ENCODE measurements at regions not wholly inside any gene's neighbourhood (a gene's known extent, or its start where the extent isn't known, plus 50 kb on each side); places are given as distances from the start of the nearest gene placed in this dataset.

- POLR2A ChIA-PET: no interaction called here
- no peak for DNase-seq (ENCODE audit: low spot score)
- TF ChIP-seq NR2C2 (CRISPR knock-in tag; IDR thresholded peaks at IDR 0.05) (no peak), ZNF512 (CRISPR knock-in tag; IDR thresholded peaks at IDR 0.05; ENCODE audit: borderline replicate concordance) (no peak), ZNF425 (CRISPR knock-in tag; conservative IDR thresholded peaks at IDR 0.05) (no peak), ZNF138 (CRISPR knock-in tag; conservative IDR thresholded peaks at IDR 0.05) (no peak), PRRX2 (CRISPR knock-in tag; IDR thresholded peaks at IDR 0.05) (no peak), ZBTB21 (CRISPR knock-in tag; IDR thresholded peaks at IDR 0.05; ENCODE audit: borderline replicate concordance) (no peak), OVOL2 (CRISPR knock-in tag; IDR thresholded peaks at IDR 0.05; ENCODE audit: borderline replicate concordance) (no peak), ATF1 (CRISPR knock-in tag; IDR thresholded peaks at IDR 0.05) (no peak), NR1H2 (CRISPR knock-in tag; IDR thresholded peaks at IDR 0.05) (no peak), CDX4 (CRISPR knock-in tag; IDR thresholded peaks at IDR 0.05; ENCODE audit: borderline replicate concordance) (no peak), MXD4 (CRISPR knock-in tag; IDR thresholded peaks at IDR 0.05; ENCODE audit: borderline replicate concordance) (no peak), SMAD3 (CRISPR knock-in tag; IDR thresholded peaks at IDR 0.05; ENCODE audit: borderline replicate concordance) (no peak), TEAD4 (CRISPR knock-in tag; IDR thresholded peaks at IDR 0.05) (no peak), SMAD4 (CRISPR knock-in tag; IDR thresholded peaks at IDR 0.05) (no peak)
- TF ChIP-seq, protein P1, sequence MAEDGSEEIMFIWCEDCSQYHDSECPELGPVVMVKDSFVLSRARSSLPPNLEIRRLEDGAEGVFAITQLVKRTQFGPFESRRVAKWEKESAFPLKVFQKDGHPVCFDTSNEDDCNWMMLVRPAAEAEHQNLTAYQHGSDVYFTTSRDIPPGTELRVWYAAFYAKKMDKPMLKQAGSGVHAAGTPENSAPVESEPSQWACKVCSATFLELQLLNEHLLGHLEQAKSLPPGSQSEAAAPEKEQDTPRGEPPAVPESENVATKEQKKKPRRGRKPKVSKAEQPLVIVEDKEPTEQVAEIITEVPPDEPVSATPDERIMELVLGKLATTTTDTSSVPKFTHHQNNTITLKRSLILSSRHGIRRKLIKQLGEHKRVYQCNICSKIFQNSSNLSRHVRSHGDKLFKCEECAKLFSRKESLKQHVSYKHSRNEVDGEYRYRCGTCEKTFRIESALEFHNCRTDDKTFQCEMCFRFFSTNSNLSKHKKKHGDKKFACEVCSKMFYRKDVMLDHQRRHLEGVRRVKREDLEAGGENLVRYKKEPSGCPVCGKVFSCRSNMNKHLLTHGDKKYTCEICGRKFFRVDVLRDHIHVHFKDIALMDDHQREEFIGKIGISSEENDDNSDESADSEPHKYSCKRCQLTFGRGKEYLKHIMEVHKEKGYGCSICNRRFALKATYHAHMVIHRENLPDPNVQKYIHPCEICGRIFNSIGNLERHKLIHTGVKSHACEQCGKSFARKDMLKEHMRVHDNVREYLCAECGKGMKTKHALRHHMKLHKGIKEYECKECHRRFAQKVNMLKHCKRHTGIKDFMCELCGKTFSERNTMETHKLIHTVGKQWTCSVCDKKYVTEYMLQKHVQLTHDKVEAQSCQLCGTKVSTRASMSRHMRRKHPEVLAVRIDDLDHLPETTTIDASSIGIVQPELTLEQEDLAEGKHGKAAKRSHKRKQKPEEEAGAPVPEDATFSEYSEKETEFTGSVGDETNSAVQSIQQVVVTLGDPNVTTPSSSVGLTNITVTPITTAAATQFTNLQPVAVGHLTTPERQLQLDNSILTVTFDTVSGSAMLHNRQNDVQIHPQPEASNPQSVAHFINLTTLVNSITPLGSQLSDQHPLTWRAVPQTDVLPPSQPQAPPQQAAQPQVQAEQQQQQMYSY (CRISPR knock-in tag; IDR thresholded peaks at IDR 0.05): no peak
- TF ChIP-seq, protein P2, sequence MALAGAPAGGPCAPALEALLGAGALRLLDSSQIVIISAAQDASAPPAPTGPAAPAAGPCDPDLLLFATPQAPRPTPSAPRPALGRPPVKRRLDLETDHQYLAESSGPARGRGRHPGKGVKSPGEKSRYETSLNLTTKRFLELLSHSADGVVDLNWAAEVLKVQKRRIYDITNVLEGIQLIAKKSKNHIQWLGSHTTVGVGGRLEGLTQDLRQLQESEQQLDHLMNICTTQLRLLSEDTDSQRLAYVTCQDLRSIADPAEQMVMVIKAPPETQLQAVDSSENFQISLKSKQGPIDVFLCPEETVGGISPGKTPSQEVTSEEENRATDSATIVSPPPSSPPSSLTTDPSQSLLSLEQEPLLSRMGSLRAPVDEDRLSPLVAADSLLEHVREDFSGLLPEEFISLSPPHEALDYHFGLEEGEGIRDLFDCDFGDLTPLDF (CRISPR knock-in tag; IDR thresholded peaks at IDR 0.05): no peak
- TF ChIP-seq, protein P3, sequence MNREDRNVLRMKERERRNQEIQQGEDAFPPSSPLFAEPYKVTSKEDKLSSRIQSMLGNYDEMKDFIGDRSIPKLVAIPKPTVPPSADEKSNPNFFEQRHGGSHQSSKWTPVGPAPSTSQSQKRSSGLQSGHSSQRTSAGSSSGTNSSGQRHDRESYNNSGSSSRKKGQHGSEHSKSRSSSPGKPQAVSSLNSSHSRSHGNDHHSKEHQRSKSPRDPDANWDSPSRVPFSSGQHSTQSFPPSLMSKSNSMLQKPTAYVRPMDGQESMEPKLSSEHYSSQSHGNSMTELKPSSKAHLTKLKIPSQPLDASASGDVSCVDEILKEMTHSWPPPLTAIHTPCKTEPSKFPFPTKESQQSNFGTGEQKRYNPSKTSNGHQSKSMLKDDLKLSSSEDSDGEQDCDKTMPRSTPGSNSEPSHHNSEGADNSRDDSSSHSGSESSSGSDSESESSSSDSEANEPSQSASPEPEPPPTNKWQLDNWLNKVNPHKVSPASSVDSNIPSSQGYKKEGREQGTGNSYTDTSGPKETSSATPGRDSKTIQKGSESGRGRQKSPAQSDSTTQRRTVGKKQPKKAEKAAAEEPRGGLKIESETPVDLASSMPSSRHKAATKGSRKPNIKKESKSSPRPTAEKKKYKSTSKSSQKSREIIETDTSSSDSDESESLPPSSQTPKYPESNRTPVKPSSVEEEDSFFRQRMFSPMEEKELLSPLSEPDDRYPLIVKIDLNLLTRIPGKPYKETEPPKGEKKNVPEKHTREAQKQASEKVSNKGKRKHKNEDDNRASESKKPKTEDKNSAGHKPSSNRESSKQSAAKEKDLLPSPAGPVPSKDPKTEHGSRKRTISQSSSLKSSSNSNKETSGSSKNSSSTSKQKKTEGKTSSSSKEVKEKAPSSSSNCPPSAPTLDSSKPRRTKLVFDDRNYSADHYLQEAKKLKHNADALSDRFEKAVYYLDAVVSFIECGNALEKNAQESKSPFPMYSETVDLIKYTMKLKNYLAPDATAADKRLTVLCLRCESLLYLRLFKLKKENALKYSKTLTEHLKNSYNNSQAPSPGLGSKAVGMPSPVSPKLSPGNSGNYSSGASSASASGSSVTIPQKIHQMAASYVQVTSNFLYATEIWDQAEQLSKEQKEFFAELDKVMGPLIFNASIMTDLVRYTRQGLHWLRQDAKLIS (CRISPR knock-in tag; IDR thresholded peaks at IDR 0.05; ENCODE audit: borderline replicate concordance): no peak
- TF ChIP-seq, protein P4, sequence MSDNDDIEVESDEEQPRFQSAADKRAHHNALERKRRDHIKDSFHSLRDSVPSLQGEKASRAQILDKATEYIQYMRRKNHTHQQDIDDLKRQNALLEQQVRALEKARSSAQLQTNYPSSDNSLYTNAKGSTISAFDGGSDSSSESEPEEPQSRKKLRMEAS (CRISPR knock-in tag; IDR thresholded peaks at IDR 0.05): no peak
- peaks cover 2% of the 10 kb centered on the region for H3K36me3 Mint-ChIP-seq
- no peak overlapping the region for H3K4me3 Mint-ChIP-seq
- H3K27me3 Mint-ChIP-seq (ENCODE audit: low read depth): no peaks in the 10 kb centered on the region; the same call in 1 of the 2 replicates
- peaks cover 30% of the 10 kb centered on the region for H3K9me3 Mint-ChIP-seq
- H3K4me1 Mint-ChIP-seq: no peaks in the 10 kb centered on the region
- no peak for ATAC-seq
- CTCF ChIA-PET: no interaction called here
- no peak overlapping the region for H3K27ac Mint-ChIP-seq
Observed at GRCh38 chr11:87555101-87555500, 517.4 kb downstream of the TMEM135 start.
